Dedifferentiated amniotic fluid mesenchymal stem cell (primary cell): ENCODE measurements at regions not wholly inside any gene's neighbourhood (a gene's known extent, or its start where the extent isn't known, plus 50 kb on each side); places are given as distances from the start of the nearest gene placed in this dataset.
"Not testable (repeated sequence)": the region's sequence is repeated elsewhere in the genome, so short reads cannot be mapped to it uniquely, and the experiment has no call there.

Experiments used
- DNase-seq: peaks from one replicate; pipeline ENCODE4 v3.0.0-alpha.2; 2016; ENCODE audit errors: extremely low spot score

DNA sequence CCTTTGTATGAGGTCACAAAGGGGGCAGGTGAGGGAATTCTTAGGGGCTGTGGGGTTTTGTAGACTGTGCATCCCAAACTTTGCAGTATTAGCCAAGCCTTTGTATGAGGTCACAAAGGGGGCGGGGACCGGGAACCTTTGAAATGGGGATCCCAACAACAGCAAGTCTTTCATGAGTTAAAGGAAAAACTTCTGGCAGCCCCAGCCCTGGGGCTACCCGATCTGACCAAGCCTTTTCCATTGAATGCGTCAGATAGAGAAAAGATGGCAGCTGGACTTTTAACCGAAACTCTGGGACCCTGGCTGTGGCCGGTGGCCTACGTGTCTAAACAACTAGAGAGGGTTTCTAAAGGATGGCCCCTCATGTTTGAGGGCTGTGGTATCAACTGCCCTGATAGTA, 79.0 kb upstream of the RUBCNL start:
- DNase-seq = not testable (repeated sequence)

GRCh38 chr13:46463719-46464118, 76.7 kb upstream of the RUBCNL start:
- DNase-seq = no peak

GRCh38 chr13:46460223-46460622, 73.2 kb upstream of the RUBCNL start:
- DNase-seq = not testable (repeated sequence)

DNA sequence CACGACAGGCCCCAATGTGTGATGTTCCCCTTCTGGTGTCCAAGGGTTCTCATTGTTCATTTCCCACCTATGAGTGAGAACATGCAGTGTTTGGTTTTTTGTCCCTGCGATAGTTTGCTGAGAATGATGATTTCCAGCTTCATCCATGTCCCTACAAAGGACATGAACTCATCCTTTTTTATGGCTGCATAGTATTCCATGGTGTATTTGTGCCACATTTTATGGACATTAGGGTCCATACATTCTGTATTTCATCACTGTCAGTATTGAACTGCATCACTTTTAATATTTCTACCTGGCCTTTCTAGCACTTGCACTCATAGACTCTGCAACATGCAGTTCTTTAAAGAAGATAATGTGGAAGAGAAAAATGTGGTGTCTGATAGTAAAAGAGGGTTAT, 70.2 kb upstream of the RUBCNL start:
- not testable (repeated sequence) for DNase-seq

GRCh38 chr13:46455924-46456323, 68.9 kb upstream of the RUBCNL start:
- DNase-seq = not testable (repeated sequence)

- DNase-seq = not testable (repeated sequence)
Observed at GRCh38 chr13:46451145-46451544, 64.1 kb upstream of the RUBCNL start.

GRCh38 chr13:46449949-46450348, 62.9 kb upstream of the RUBCNL start:
- DNase-seq = not testable (repeated sequence)

- DNase-seq = not testable (repeated sequence)
Observed at GRCh38 chr13:46448148-46448547, 61.1 kb upstream of the RUBCNL start.

DNA sequence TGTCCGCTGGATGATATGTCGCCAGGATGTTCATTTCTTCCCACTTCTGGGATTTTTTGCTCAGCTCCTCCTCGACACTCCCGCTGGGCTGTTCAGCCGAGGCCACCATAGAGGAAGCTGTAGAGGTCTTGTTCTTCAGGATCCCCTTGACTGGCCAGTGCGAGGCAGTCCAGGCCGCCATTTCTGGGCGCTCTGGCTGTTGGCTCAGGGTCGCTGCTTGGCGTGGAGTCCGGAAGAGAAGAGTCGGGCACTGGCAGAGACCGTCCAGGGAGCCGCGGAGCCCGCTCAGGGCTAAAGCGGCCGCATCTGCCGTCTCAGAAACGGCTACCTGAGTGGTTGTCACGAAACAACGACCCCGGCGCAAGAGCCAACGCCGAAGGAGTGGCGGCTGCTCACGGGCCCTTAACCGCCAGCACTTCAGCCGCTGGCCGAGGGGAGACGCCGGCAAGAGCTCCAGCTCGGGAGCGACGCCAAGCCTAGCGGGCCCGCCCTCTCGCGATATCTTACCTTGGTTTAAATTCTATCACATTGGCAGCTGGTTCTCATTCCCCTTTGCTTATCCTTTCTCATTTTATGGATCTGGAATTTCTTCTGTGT, 50.9 kb upstream of the RUBCNL start:
- not testable (repeated sequence) for DNase-seq
